Ramos (cell line): ENCODE measurements at regions not wholly inside any gene's neighbourhood (a gene's known extent, or its start where the extent isn't known, plus 50 kb on each side); places are given as distances from the start of the nearest gene placed in this dataset.

Experiments
- in situ Hi-C: fragments of 300-500 bp; cut with MboI; formaldehyde crosslinking; loops from one replicate; pipeline ENCODE4 v1.14.3; 2022; ENCODE audit warnings: low sequenced_read_pairs; ENCODE audit not compliant: unreplicated experiment

DNA sequence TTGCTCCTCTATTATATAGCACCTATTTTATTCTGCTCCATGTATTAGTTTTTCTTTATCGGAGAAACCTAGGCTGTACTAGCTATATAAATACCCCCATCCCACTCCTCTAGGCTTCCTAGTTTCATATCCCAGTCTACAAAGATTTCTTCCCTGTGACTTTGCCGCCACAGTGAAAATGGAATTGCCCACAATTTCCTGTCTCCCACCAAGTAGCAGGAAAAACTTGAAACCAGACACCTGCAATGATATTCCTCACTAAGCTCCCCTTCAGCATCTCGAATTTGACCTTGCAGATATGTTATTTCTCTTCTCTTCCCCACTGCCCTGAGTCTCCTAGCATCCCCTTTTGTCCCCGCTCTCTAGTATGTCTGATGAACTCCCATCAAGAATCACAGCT lies 685.8 kb upstream of the CCDC54 start:
- in situ Hi-C loops = no loop called here

DNA sequence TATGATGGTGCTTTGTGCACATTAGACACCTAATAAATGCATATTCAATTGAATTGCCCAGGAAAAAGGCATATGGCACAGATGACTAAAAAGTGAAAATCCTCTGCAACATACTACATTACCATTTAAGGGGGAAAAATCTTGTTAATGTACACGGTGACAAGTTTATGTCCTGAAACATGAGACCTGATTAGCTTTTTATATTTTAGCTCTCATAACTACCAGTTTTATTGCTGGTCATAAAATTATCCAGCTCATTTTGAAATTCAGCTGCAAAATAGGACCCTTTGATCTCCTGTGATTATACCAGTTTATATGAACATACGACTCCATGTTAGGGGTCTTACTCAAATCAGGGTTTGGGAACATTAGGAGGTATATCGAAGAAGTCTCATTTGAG lies 684.6 kb upstream of the CCDC54 start:
- in situ Hi-C loops = no loop called here

DNA sequence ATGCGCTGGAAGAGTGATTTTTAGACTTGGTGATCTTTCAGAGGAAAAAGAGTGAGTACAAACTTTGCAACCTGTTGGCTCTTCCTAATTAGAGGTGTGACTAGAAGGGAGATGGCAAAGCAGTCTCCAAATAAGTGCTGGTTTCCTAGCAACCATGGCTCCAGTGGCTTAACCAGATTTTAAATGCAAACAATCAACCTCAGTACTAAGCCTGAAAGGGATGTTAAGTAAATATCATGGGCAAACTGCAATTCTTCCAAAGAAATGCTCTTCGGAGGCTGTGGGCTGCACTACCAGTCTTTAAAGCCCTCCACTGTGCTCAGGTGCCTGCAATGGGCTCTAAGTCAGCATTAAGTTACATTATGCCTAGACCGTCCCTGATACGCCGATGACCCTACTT lies 678.1 kb upstream of the CCDC54 start:
- in situ Hi-C loops = no loop called here

DNA sequence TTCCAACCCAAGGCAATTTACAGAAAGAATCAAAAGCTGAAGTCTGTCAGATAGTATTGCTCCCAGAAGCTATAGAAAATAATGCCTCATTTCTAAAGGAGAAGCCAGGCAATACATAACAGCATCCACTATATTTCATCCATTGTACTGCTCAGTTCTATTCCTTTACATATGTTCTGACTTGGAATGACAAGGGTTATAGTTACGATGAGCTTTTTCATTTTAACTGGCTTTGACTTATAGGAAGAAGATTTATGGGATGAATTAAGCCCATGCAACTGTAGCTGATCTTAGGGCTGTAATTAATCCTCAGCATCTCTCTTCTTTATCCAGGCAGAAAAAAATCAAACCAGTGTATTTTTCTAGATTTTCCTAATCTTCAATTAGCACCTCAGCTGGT lies 676.3 kb upstream of the CCDC54 start:
- in situ Hi-C loops = no loop called here

DNA sequence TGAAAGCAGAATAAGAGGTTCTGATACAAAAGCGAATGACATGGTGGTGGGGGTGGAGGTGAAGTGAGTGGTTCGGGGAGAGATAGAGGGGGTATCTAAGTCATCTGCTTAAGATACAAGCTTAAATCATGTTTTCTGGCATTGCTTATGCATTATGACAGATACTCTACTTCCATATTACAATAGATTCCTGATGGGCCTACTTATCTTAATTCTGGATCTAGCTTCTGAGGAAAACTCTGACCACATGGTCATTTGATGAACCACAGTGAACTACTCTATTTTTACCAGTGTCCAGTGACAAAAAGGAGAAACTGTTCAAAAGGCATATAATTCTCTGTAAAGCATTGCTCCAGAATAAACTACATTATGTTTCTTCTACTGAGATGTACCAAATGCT lies 673.7 kb upstream of the CCDC54 start:
- in situ Hi-C loops = no loop called here

DNA sequence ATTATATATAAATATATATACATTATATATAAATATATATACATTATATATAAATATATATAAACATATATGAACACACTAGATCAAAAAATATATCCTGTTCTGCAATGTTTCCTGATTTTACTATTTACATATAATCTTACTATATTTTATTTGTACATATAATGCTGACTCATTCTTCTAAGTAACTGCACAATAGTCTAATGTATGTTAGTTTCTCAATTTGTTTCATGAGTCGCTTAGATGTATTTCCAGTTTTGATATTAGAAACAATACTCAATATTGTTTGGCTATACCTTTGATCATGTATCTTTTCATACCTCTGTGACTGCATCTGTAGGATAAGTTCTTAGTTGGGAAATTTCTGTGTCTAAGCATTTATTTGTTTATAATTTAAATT lies 669.9 kb upstream of the CCDC54 start:
- in situ Hi-C loops = no loop called here

DNA sequence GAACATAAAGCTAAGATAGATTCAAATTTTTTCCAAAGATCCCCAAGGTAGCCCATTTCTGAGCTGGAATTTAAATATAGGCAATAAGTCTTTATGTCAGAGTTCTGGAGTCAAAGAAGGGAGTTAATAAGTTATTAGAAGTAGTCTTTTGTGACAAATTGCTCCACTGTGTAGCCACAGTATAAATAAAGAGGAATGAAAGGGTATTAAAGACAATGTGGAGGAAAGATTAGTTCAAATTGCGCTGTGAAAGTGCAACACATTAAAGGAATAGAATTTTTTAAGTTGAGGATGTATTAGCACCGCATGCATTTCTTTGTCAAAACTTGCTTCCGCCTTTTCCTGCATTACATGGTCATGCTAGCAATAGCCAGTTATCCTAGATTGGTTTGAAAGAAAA lies 666.6 kb upstream of the CCDC54 start:
- in situ Hi-C loops = no loop called here

DNA sequence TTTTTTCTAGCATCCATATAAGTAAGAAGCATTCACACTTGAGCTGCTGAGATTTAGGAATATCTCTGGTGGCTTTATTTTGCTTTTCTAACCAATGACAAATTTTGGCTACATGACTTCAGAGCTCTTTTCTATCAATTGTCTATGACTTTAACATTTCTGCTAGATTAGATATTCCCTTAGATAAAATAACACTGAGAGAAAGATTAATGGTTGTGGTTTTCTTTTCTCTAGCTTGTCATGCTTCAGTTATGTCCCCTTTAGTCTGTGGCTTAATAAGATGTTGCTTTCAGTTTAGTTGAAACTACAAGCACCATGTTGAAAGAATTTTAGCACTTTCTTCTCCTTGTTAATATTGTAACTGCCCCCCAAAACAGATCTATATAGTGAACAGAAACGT lies 665.6 kb upstream of the CCDC54 start:
- in situ Hi-C loops = no loop called here

DNA sequence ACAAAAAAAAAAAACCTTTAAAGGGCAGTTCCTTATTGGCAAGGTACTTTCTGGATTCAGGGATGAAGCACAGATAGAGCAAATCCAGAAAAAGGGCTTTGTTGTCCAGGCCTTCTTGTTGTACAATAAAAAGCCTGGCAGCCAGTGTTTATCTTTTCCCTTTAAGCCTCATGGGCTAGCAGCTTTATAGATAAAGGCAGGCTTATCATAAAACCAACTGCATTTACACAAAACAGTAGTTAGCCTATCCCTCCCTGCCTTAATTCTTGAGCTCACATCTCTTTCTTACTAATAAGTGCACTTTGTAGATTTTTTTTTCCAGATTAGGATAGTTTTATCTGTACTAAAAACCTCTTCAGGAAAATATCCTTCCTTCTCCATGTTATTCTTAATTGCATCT lies 662.8 kb upstream of the CCDC54 start:
- in situ Hi-C loops = no loop called here

DNA sequence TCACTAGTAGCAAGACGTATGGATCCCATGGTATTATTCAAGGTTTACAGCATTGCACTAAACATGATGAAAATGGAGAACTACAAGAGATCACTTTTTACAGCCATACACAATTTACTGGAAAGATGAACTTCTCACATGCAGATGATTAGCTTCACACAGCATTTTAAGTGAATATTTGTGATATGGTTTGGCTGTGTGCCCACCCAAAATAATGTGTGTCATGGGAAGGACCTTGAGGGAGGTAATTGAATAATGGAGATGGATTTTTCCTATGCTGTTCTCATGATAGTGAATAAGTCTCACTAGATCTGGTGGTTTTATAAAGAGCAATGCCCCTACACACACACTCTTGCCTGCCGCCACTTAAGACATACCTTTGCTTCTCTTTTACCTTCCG lies 662.0 kb upstream of the CCDC54 start:
- in situ Hi-C loops = no loop called here

DNA sequence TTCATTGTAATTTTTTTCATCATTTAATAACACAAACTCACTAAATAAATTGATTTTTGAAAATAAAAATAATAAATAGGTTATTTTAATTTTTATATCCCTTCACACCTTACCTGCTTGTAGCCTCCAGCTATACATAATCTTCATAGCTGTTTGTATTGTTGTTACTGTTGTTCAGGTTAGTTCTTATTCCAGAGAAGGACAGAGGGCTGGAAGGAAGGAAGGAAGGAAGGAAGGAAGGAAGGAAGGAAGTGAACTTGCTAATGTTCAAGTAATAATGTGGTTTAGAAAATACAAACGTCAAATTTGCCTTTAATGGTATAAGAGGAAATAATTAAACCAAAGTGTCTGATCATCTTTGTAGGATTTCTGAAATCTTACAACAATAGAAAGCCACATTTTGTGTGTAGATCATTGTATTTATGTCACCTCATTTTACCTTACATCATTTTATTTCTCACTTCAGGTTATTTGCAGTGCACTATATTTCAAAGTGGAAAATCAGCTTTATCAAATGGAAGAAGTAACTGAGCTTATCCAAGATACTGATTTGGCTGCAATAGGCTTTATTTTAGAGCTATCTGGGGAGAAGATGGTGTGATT lies 660.0 kb upstream of the CCDC54 start:
- in situ Hi-C loops = no loop called here

DNA sequence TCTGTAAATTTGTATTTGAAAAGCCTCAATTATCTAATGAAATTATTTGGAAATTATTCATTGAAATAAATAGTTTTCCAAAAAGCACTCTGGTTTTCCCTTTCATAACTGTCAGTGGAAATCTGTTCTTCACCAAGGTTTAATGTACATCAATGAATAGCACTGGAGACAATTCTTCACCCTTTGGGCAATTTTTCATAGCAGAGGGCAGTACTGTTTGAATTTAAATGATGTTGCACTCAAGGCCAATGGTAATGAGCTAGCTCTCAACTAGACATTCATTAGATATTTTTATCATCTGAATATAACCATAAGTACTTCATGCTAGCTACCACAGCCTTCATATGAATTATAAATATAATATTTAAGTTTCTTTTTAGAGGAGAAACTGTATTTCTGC lies 658.2 kb upstream of the CCDC54 start:
- in situ Hi-C loops = no loop called here

DNA sequence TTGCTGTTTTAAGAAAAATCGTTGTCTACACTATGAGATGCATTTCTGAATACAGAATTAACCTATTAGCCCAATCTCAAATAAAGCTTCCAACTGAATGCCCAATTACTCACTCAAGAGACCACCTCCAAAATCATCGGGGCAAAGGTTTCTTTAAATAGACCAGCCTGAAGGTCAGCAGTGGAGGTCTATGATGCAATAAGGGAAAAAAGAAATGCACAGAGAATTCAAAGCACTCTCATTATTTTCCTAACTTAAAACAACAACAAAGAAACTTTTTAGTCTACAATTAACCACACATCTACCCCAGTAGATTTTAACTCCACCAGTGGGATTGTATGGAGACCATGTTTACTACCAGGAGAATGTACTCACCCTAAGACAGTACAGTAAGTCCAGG lies 657.7 kb upstream of the CCDC54 start:
- in situ Hi-C loops = no loop called here

DNA sequence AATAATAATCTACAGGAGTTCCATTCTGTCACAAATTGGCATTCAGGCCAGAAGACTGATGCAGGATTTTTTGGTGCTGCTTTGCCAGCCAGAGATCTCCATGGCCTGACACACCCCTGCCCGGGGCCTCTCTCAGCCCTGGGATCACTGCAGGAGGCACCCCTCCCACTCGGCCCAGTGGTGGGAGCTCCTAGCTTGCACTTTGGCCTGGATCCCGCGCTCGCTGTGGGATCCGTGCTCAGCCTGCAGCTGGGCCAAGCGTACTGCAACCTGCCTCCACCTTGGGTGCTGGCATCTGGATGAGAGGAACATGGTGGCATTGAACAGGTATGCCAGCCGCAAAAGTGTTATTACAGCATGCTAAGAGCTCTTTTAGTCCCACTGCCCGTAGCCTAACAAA lies 656.7 kb upstream of the CCDC54 start:
- in situ Hi-C loops = no loop called here

DNA sequence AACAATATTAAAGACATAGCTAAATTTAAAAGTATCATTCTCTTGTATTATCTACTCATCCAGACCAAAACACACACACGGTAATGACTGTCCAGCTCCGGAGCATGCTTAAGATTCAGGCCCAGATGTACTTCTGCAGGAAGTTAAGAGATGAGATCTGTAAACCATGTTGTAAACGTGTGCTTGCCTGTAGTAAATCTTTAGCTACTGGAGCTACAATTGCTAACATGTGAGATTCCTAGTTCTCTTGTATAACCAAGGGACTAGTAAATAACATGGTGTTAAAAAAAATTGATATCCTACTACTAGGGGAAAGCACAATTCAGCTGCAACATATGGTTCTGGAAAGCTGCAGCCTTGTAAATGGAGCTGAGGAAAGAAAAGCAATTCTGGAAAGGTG lies 651.7 kb upstream of the CCDC54 start:
- in situ Hi-C loops = no loop called here

DNA sequence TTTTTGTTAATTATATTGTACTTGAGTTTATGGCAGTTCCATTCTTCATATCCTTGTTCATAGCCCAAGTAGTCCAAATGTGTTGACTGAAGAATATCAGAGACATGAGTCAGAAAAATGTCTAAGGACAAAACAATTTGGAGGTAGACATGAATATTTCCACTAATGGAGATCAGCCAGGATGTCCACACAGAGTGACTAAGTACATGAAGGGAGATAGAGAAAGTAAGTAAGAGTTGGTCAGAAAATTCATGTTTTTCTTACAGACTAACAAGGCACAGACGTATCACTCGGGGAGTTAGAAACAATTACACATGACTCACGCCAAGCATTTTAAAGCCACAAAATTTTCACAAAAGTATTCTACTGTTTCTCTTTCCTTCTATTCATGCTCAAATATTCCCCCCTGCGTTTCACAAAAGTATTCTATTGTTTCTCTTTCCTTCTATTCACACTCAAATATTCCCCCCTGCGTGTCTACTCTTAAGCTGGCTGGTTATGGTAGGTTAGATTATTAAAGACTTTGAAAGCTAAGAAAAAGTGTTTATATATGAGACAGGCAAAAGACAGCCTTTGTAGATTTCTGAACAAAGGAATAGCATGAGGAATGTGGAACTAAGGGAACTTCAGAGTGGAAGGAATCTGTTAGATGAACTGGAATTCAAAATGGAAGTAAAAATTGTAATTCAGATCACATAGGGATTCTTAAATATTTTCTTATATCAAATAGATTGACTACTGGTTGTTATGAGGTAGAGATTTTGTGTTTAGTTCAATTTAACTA lies 648.7 kb upstream of the CCDC54 start:
- in situ Hi-C loops = no loop called here

DNA sequence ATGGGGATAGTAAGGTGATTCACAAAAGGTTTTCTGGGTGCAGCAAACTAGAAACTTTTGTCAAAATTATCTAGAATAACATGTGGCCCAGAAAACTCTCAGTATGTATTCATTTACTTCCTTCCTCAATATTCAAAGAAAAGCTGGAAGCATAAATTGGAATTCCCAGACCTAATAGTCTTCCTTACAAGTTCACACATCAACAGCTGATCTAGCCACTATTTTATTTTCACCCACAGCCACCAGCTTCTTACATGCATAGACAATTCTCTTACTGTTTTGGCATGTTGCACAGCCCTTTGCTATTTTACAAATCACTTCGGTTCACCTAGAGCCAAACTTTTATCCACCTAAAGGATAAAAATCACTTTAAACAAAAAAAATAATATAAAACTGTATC lies 647.8 kb upstream of the CCDC54 start:
- in situ Hi-C loops = no loop called here

DNA sequence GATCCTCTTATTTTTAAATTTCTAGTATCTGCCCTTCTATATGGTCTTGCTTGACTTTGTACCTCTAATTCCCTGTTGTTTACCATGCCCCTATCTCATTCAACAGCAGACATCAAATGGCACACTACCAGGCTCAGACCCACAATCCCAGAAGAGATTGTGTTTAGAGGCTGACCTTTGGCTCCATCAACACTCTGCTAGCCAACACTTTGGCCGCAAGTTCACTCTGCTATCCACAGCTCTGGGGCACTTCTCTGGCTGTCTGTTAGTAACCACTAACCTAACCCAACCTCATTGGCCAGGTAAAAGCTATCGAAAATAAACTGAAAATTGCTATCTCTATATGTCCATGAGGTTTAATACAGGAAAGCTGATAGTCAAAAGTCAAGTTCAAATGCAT lies 646.0 kb upstream of the CCDC54 start:
- in situ Hi-C loops = no loop called here

DNA sequence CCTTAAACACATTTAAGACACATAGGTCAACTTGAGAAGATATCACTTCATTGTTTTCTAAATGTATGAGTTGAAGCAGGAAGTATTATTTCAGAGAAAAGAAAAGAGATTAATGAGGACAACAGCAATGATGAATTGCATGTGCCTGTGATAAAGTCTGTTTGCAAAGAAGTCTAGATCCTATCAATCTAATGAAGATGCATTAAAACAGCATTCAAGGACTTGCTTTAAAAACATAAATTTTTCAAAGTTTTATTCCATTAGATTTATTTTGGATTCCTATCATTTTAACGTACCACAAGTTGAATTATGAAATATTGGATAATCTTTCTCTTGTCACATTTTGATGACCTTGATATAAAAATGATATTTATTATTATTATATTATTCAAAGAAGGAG lies 642.5 kb upstream of the CCDC54 start:
- in situ Hi-C loops = no loop called here

DNA sequence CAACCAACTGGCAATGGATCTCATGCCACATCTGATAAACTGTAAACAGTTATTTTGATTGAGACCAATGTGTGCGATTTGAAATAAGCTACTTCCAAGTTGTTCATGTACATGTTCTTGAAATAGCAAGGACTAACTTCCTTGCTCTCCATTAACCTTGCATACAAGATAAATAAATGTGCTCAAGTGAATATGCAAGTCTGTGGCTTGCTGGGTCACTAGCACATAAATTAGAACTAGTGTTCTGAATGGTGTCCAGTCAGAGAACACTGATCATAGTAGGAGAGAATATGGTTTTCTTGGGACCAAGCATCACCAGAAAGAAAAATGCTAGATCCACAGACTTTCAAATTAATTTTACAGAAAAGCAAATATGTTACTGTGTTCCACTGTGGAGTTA lies 640.0 kb upstream of the CCDC54 start:
- in situ Hi-C loops = no loop called here

DNA sequence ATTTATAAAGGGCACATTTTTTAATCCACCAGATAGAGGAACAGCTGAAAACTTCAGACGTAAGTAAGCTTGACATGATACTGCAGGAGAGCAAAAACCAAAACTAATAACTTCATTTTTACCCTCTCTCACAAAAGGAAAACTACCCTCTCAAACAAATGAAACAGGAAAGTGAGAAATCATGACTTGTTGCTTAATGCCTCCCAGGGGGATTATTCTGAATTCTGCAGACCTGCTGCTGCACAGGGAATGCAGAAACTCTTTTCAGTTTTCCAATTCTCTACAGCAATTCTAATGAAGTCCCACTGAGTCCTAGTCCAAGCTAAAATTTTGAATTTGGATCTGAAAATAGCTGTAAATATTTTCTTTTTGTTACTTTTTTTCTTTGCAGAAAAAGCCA lies 637.1 kb upstream of the CCDC54 start:
- in situ Hi-C loops = no loop called here
